CD4-positive, alpha-beta memory T cell (primary cell): ENCODE measurements at regions not wholly inside any gene's neighbourhood (a gene's known extent, or its start where the extent isn't known, plus 50 kb on each side); places are given as distances from the start of the nearest gene placed in this dataset.

Experiments used
- CTCF ChIA-PET: fragments of 350-600 bp; sonication (Branson Sonifier 250); formaldehyde crosslinking; loops from one replicate; lab custom pipeline; 2021; ENCODE audit warnings: inconsistent platforms; ENCODE audit not compliant: partially characterized antibody; lab: Charles Lee
- POLR2A ChIA-PET: fragments of 350-600 bp; sonication (Branson Sonifier 250); formaldehyde crosslinking; loops from one replicate; lab custom pipeline; 2021; ENCODE audit not compliant: partially characterized antibody; lab: Charles Lee
- DNase-seq, 5 donors: peaks; one replicate each; pipeline versions ENCODE4 v3.0.0 to v3.0.0-alpha.2; 2020 to 2022; ENCODE audit warnings: mixed read lengths in 1 of 5
- H3K27ac ChIP-seq: one replicate; pipeline ENCODE4 v1.7.0; 2013; ENCODE audit warnings: low read depth, low read length
- H3K27me3 ChIP-seq: 2 replicates; pipeline ENCODE4 v1.7.0; 2013; ENCODE audit warnings: mild to moderate bottlenecking, low read length, moderate library complexity; ENCODE audit not compliant: insufficient read depth
- H3K36me3 ChIP-seq: 2 replicates; pipeline ENCODE4 v1.7.0; 2013; ENCODE audit warnings: mild to moderate bottlenecking, low read length, moderate library complexity; ENCODE audit not compliant: insufficient read depth
- H3K4me1 ChIP-seq: 2 replicates; pipeline ENCODE4 v1.7.0; 2013; ENCODE audit warnings: mild to moderate bottlenecking, low read length, moderate library complexity; ENCODE audit not compliant: insufficient read depth
- H3K4me3 ChIP-seq, 2 donors: one replicate each; pipeline ENCODE4 v1.7.0; 2013; ENCODE audit warnings: low read length in 2 of 2, mild to moderate bottlenecking in 1 of 2
- H3K9me3 ChIP-seq, 2 donors: one replicate each; pipeline ENCODE4 v1.7.0; 2013; ENCODE audit warnings: low read length in 2 of 2, control low read depth in 1 of 2; ENCODE audit not compliant: control insufficient read depth in 1 of 2
- H3K27ac Mint-ChIP-seq, 7 donors: one replicate each; pipeline ENCODE4 v1.8.0; 2020 to 2021; ENCODE audit warnings: mixed read lengths in 7 of 7, mild to moderate bottlenecking in 6 of 7, inconsistent platforms in 3 of 7, moderate library complexity in 3 of 7
- H3K27me3 Mint-ChIP-seq, 2 donors: one replicate each; pipeline ENCODE4 v1.8.0; 2020 to 2021; ENCODE audit warnings: mixed read lengths in 2 of 2
- H3K36me3 Mint-ChIP-seq, 2 donors: one replicate each; pipeline ENCODE4 v1.8.0; 2020 to 2021; ENCODE audit warnings: mixed read lengths in 2 of 2, inconsistent platforms in 1 of 2, mild to moderate bottlenecking in 1 of 2
- H3K4me1 Mint-ChIP-seq, 4 donors: one replicate each; pipeline ENCODE4 v1.8.0; 2020 to 2021; ENCODE audit warnings: mixed read lengths in 4 of 4, mild to moderate bottlenecking in 1 of 4
- H3K4me3 Mint-ChIP-seq, 8 donors: one replicate each; pipeline ENCODE4 v1.8.0; 2020 to 2021; ENCODE audit warnings: mixed read lengths in 8 of 8, mild to moderate bottlenecking in 7 of 8, moderate library complexity in 6 of 8, inconsistent platforms in 3 of 8
- H3K9me3 Mint-ChIP-seq, 8 donors: one replicate each; pipeline ENCODE4 v1.8.0; 2020 to 2021; ENCODE audit warnings: mixed read lengths in 8 of 8, mild to moderate bottlenecking in 5 of 8, inconsistent platforms in 3 of 8, moderate library complexity in 1 of 8
- intact Hi-C: fragments of 100-400 bp; cut with micrococcal nuclease; formaldehyde crosslinking; loops from one replicate; pipeline ENCODE4 v1.15.1; 2023

DNA sequence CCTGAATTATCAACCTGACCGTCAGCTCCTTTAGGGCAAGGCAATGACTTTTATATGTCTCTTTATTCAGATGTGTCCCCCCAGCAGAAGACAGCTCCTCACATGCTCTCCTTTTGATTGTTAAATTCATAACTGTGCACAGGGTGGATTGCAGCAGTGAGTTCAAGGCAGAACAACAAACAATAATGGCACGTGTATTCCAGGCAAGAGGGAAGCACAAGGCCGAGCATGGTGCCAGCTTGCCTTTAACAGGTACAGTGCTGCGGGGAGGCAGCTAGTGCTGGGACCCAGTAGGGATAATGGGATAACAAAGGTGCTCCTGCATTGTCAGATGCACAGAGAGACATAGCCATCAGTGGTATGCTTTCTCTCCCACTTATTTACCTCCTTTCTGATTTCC lies 248.4 kb downstream of the RHOU start:
- intact Hi-C loops = no loop called here
- POLR2A ChIA-PET = no interaction called here
- no peaks in the 10 kb centered on the region for H3K36me3 Mint-ChIP-seq
- H3K27ac Mint-ChIP-seq = peak overlapping the region in 2 of 7 donors; percentile 10 to 22
- DNase-seq = no peak
- H3K4me1 Mint-ChIP-seq = peaks cover 0 to 1% (median under 1%) of the 10 kb centered on the region in 4 donors
- Histone ChIP-seq H3K36me3 (no peaks in the 10 kb centered on the region), H3K4me1 (no peaks in the 10 kb centered on the region), H3K4me3 (no peak overlapping the region), H3K27me3 (no peaks in the 10 kb centered on the region), H3K27ac (no peak overlapping the region), H3K9me3 (no peaks in the 10 kb centered on the region)
- CTCF ChIA-PET = no interaction called here
- no peaks in the 10 kb centered on the region for H3K9me3 Mint-ChIP-seq
- no peak overlapping the region for H3K4me3 Mint-ChIP-seq
- H3K27me3 Mint-ChIP-seq = no peaks in the 10 kb centered on the region

GRCh38 chr1:228984107-228984506 lies 248.8 kb downstream of the RHOU start:
- no peak overlapping the region for H3K27ac ChIP-seq
- no peak overlapping the region for H3K27ac Mint-ChIP-seq

GRCh38 chr1:228984646-228985631 lies 249.7 kb downstream of the RHOU start:
- ChIA-PET POLR2A (no interaction called here), CTCF (no interaction called here)

More at GRCh38 chr1:228984107-228984506, 248.8 kb downstream of the RHOU start:
- H3K36me3 ChIP-seq = no peaks in the 10 kb centered on the region
- Mint-ChIP-seq H3K4me3 (no peak overlapping the region), H3K36me3 (no peaks in the 10 kb centered on the region), H3K9me3 (no peaks in the 10 kb centered on the region), H3K27me3 (no peaks in the 10 kb centered on the region), H3K4me1 (peaks cover 1 to 3% (median 2%) of the 10 kb centered on the region in 4 donors)
- H3K27me3 ChIP-seq = no peaks in the 10 kb centered on the region
- no peak overlapping the region for H3K4me3 ChIP-seq
- POLR2A ChIA-PET = no interaction called here
- intact Hi-C loops = no loop called here
- CTCF ChIA-PET = no interaction called here
- no peaks in the 10 kb centered on the region for H3K4me1 ChIP-seq
- no peak for DNase-seq
- H3K9me3 ChIP-seq = no peaks in the 10 kb centered on the region

DNA sequence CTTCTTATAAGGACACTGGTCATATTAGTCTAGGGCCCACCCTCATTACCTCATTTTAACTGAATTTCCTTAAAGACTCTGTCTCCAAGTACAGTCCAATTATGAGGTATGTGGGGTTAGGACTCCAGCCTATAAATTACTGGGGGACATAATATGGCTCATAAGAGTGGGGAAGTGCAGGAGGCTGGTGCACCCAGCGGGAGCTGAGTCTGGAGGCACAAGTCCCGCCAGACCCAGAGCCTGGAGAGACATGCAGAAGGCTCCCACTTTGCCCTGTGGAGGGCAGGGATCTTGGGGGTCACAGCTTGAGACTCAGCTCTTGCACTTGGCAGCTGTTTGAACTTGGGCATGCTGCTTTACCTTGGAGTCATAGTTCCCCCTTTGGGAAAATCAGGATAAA lies 250.4 kb downstream of the RHOU start:
- Mint-ChIP-seq H3K4me3 (no peak overlapping the region), H3K4me1 (peaks cover 0 to 9% (median 3%) of the 10 kb centered on the region in 4 donors), H3K27ac (no peak overlapping the region), H3K9me3 (no peaks in the 10 kb centered on the region), H3K27me3 (no peaks in the 10 kb centered on the region), H3K36me3 (no peaks in the 10 kb centered on the region)
- no peaks in the 10 kb centered on the region for H3K27me3 ChIP-seq
- no peak overlapping the region for H3K4me3 ChIP-seq
- DNase-seq = no peak
- no peaks in the 10 kb centered on the region for H3K4me1 ChIP-seq
- ChIA-PET POLR2A (no interaction called here), CTCF (no interaction called here)
- no peak overlapping the region for H3K27ac ChIP-seq
- intact Hi-C loops = no loop called here
- no peaks in the 10 kb centered on the region for H3K9me3 ChIP-seq
- no peaks in the 10 kb centered on the region for H3K36me3 ChIP-seq

More at GRCh38 chr1:228984646-228985631, 249.7 kb downstream of the RHOU start:
- H3K36me3 ChIP-seq = no peaks in the 10 kb centered on the region
- no peaks in the 10 kb centered on the region for H3K4me1 ChIP-seq
- Mint-ChIP-seq H3K27ac (no peak overlapping the region), H3K4me1 (peaks cover under 1 to 9% (median 3%) of the 10 kb centered on the region in 4 donors), H3K9me3 (no peaks in the 10 kb centered on the region), H3K36me3 (no peaks in the 10 kb centered on the region), H3K4me3 (no peak overlapping the region), H3K27me3 (no peaks in the 10 kb centered on the region)
- H3K4me3 ChIP-seq = no peak overlapping the region
- no peak overlapping the region for H3K27ac ChIP-seq
- DNase-seq = no peak
- intact Hi-C loops = no loop called here
- H3K9me3 ChIP-seq = no peaks in the 10 kb centered on the region
- no peaks in the 10 kb centered on the region for H3K27me3 ChIP-seq

DNA sequence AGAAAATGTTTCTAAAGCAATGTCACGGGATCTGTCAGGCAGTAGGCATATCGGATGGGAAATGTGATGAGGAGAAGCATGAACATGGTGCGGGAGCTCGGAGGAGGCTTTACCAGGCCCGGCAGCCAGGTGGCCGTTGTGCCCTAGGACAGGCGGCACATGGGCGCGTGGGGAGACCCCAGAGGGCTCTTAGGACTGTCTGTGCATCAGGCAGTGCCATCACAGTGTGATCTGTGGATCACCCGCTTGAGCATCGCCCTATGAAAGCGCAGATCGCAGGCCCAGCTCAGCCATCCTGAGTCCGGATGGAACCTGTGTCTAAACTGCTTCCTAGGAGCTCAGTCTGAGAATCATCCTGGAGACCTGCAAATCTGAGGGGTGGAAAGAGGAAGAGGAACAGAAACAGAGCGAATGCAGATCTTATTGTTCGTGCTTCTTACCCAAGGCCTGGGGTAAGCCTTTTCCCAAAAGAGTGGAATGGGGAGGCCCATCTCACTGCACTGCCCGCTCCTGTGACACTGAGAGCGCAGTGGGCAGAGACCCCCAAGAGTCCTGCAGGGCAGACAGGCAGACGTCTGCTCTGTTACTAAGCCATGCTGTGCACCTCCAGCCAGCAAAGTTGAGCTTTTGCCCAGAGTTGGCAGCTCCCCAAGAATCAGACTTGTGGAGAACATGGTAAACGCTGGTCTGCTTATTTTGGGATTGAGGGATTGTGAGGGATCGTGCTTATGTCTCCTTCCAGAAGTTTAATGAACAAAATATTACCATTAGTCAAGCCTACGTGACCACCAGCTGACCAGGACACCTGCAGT lies 251.0 kb downstream of the RHOU start:
- Histone ChIP-seq H3K36me3 (no peaks in the 10 kb centered on the region), H3K4me1 (no peaks in the 10 kb centered on the region), H3K27ac (no peak overlapping the region), H3K4me3 (no peak overlapping the region), H3K9me3 (no peaks in the 10 kb centered on the region), H3K27me3 (no peaks in the 10 kb centered on the region)
- Mint-ChIP-seq H3K36me3 (no peaks in the 10 kb centered on the region), H3K27me3 (no peaks in the 10 kb centered on the region), H3K27ac (peak overlapping the region in 1 of 7 donors; percentile 42), H3K4me1 (peaks cover 0 to 9% (median 3%) of the 10 kb centered on the region in 4 donors), H3K4me3 (no peak overlapping the region), H3K9me3 (no peaks in the 10 kb centered on the region)
- ChIA-PET POLR2A (no interaction called here), CTCF (no interaction called here)
- DNase-seq = no peak
- intact Hi-C loops = no loop called here

- H3K36me3 ChIP-seq = no peaks in the 10 kb centered on the region
- no peaks in the 10 kb centered on the region for H3K9me3 ChIP-seq
- no peaks in the 10 kb centered on the region for H3K27me3 ChIP-seq
- Mint-ChIP-seq H3K4me3 (no peak overlapping the region), H3K27ac (no peak overlapping the region), H3K27me3 (no peaks in the 10 kb centered on the region), H3K4me1 (peaks cover 0 to 9% (median 3%) of the 10 kb centered on the region in 4 donors), H3K9me3 (no peaks in the 10 kb centered on the region), H3K36me3 (no peaks in the 10 kb centered on the region)
- no peak for DNase-seq
- H3K4me1 ChIP-seq = no peaks in the 10 kb centered on the region
- CTCF ChIA-PET = no interaction called here
- H3K4me3 ChIP-seq = no peak overlapping the region
- intact Hi-C loops = no loop called here
- no peak overlapping the region for H3K27ac ChIP-seq
- POLR2A ChIA-PET = no interaction called here
Measured at GRCh38 chr1:228987286-228987685, 252.0 kb downstream of the RHOU start.
